ENCODE measurements at regions not wholly inside any gene's neighbourhood (a gene's known extent, or its start where the extent isn't known, plus 50 kb on each side); places are given as distances from the start of the nearest gene placed in this dataset.

DNA sequence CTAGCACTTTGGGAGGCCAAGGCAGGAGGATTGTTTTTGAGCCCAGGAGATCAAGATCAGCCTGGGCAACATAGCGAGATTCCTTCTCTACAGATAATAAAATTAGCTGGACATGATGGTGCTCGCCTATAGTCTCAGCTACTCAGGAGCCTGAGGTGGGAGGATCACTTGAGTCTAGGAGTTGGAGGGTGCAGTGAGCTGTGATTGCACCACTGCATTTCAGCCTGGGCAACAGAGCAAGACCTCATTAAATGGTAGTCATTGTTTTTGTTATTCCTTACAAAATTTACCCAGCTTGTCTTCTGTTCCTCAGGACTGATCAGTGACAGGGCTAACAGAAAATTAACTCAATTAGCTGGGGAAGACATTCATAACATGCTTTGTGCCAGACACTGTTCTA lies 104.5 kb downstream of the NDFIP1 start:
- Histone ChIP-seq H3K9me3 (ENCODE audit: control extremely low read depth in 1 of 3, control insufficient read depth in 2 of 3, insufficient read depth in 1 of 3, low read length in 2 of 3) (peaks cover 0 to 7% (median 0%) of the 10 kb centered on the region in 3 donors), H4K20me1 (ENCODE audit: control insufficient read depth, insufficient read depth, low read length, poor library complexity, severe bottlenecking) (no peaks in the 10 kb centered on the region), H3K4me1 (ENCODE audit: control insufficient read depth in 2 of 2, insufficient read depth in 2 of 2, low read length in 2 of 2) (no peaks in the 10 kb centered on the region), H3K79me2 (ENCODE audit: control insufficient read depth, insufficient read depth, low read length) (no peaks in the 10 kb centered on the region), H3K4me3 (ENCODE audit: control extremely low read depth in 1 of 5, extremely low read depth in 1 of 5, insufficient read depth in 1 of 5, low read depth in 2 of 5, low read length in 4 of 5) (no peak overlapping the region), H3K27ac (ENCODE audit: low read length in 2 of 2) (no peak overlapping the region), H3K36me3 (replicated peaks in 1 of 2; ENCODE audit: control extremely low read depth in 1 of 2, control insufficient read depth in 1 of 2, extremely low read depth in 1 of 2, insufficient read depth in 2 of 2, low read length in 1 of 2) (no peaks in the 10 kb centered on the region), H3K27me3 (replicated peaks in 1 of 4; ENCODE audit: control extremely low read depth in 1 of 4, control insufficient read depth in 3 of 4, insufficient read depth in 4 of 4, low read length in 3 of 4) (peaks cover 0 to 10% (median 0%) of the 10 kb centered on the region in 4 experiments), H3K9ac (ENCODE audit: low read length) (no peak overlapping the region), H3K4me2 (replicated peaks; ENCODE audit: low read depth, low read length, poor library complexity, severe bottlenecking) (no peak overlapping the region), H2AFZ (ENCODE audit: insufficient read depth, low read depth, low read length, poor library complexity, severe bottlenecking) (no peak overlapping the region)
- ChIA-PET CTCF (no interaction called here), POLR2A (no interaction called here)
- TF ChIP-seq, protein P1, sequence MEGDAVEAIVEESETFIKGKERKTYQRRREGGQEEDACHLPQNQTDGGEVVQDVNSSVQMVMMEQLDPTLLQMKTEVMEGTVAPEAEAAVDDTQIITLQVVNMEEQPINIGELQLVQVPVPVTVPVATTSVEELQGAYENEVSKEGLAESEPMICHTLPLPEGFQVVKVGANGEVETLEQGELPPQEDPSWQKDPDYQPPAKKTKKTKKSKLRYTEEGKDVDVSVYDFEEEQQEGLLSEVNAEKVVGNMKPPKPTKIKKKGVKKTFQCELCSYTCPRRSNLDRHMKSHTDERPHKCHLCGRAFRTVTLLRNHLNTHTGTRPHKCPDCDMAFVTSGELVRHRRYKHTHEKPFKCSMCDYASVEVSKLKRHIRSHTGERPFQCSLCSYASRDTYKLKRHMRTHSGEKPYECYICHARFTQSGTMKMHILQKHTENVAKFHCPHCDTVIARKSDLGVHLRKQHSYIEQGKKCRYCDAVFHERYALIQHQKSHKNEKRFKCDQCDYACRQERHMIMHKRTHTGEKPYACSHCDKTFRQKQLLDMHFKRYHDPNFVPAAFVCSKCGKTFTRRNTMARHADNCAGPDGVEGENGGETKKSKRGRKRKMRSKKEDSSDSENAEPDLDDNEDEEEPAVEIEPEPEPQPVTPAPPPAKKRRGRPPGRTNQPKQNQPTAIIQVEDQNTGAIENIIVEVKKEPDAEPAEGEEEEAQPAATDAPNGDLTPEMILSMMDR (IDR thresholded peaks at IDR 0.05), result no peak
- TF ChIP-seq EZH2 (IDR thresholded peaks at IDR 0.05; ENCODE audit: borderline replicate concordance, insufficient read depth, low read depth, low read length, poor library complexity, severe bottlenecking), result no peak
- ATAC-seq (ENCODE audit: low read depth) (no peak), DNase-seq (no peak)
- Mint-ChIP-seq H3K4me1 (no peaks in the 10 kb centered on the region), H3K27ac (no peak overlapping the region), H3K27me3 (peaks cover 8% of the 10 kb centered on the region), H3K4me3 (no peak overlapping the region), H3K9me3 (ENCODE audit: insufficient read depth) (no peaks in the 10 kb centered on the region)
- intact Hi-C loops (cut with micrococcal nuclease), result no loop called here
- no CpG with 5 or more reads among the region's 2 CpGs for WGBS (ENCODE audit: insufficient coverage)

DNA sequence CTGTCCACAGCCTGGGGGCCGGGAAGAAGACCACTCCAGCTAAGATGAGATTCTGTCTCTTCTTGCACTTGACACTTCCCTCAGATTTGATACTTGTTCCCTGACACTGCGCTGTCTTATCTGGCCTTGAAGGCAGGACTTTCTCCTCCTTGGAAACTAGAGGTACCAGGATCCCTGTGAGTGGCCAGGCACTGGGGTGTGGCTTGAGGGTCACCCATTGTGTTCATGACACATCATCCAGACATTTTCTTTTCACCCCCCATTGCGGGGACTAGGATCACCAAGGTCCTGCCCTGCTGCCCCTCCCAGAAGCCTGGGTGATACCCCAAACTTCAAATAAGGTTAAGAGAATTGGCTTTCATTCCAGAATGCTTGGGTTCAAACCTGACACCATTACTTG lies 103.3 kb downstream of the NDFIP1 start:
- Histone ChIP-seq H3K9ac (ENCODE audit: low read length) (no peak overlapping the region), H3K4me2 (replicated peaks; ENCODE audit: low read depth, low read length, poor library complexity, severe bottlenecking) (no peak overlapping the region), H3K4me3 (ENCODE audit: control extremely low read depth in 1 of 5, extremely low read depth in 1 of 5, insufficient read depth in 1 of 5, low read depth in 2 of 5, low read length in 4 of 5) (no peak overlapping the region), H3K4me1 (ENCODE audit: control insufficient read depth in 2 of 2, insufficient read depth in 2 of 2, low read length in 2 of 2) (no peaks in the 10 kb centered on the region), H3K27ac (ENCODE audit: low read length in 2 of 2) (no peak overlapping the region), H3K36me3 (replicated peaks in 1 of 2; ENCODE audit: control extremely low read depth in 1 of 2, control insufficient read depth in 1 of 2, extremely low read depth in 1 of 2, insufficient read depth in 2 of 2, low read length in 1 of 2) (no peaks in the 10 kb centered on the region), H3K27me3 (replicated peaks in 1 of 4; ENCODE audit: control extremely low read depth in 1 of 4, control insufficient read depth in 3 of 4, insufficient read depth in 4 of 4, low read length in 3 of 4) (peaks cover 0 to 7% (median 0%) of the 10 kb centered on the region in 4 experiments), H2AFZ (ENCODE audit: insufficient read depth, low read depth, low read length, poor library complexity, severe bottlenecking) (no peak overlapping the region), H3K79me2 (ENCODE audit: control insufficient read depth, insufficient read depth, low read length) (no peaks in the 10 kb centered on the region), H4K20me1 (ENCODE audit: control insufficient read depth, insufficient read depth, low read length, poor library complexity, severe bottlenecking) (no peaks in the 10 kb centered on the region), H3K9me3 (ENCODE audit: control extremely low read depth in 1 of 3, control insufficient read depth in 2 of 3, insufficient read depth in 1 of 3, low read length in 2 of 3) (peaks cover 0 to 3% (median 0%) of the 10 kb centered on the region in 3 donors)
- H3K27ac Mint-ChIP-seq, result no peak overlapping the region
- intact Hi-C loops (cut with micrococcal nuclease), result no loop called here
- ATAC-seq (ENCODE audit: low read depth), result no peak
- no peaks in the 10 kb centered on the region for H3K9me3 Mint-ChIP-seq (ENCODE audit: insufficient read depth)
- WGBS (ENCODE audit: insufficient coverage), result 100% methylated on average over 2 of the region's 3 CpGs
- H3K4me1 Mint-ChIP-seq, result no peaks in the 10 kb centered on the region
- peaks cover 12% of the 10 kb centered on the region for H3K27me3 Mint-ChIP-seq
- H3K4me3 Mint-ChIP-seq, result no peak overlapping the region
- DNase-seq, result no peak
- POLR2A ChIA-PET, result no interaction called here
- CTCF ChIA-PET, result no interaction called here
- TF ChIP-seq, protein P1 (IDR thresholded peaks at IDR 0.05), result no peak
- TF ChIP-seq EZH2 (IDR thresholded peaks at IDR 0.05; ENCODE audit: borderline replicate concordance, insufficient read depth, low read depth, low read length, poor library complexity, severe bottlenecking), result no peak

Data from B cell (primary cell).